DMS53 (cell line): ENCODE measurements at regions not wholly inside any gene's neighbourhood (a gene's known extent, or its start where the extent isn't known, plus 50 kb on each side); places are given as distances from the start of the nearest gene placed in this dataset.
A peak's percentile ranks its signal among the peaks of the same experiment; 100 is the strongest.

Source experiments
- DNase-seq: peaks from one replicate; lab custom pipeline; 2025; lab: John Stamatoyannopoulos, UW

GRCh38 chr4:127400731-127401346 is 231.9 kb upstream of the INTU start:
- DNase-seq: peak; percentile 72

DNA sequence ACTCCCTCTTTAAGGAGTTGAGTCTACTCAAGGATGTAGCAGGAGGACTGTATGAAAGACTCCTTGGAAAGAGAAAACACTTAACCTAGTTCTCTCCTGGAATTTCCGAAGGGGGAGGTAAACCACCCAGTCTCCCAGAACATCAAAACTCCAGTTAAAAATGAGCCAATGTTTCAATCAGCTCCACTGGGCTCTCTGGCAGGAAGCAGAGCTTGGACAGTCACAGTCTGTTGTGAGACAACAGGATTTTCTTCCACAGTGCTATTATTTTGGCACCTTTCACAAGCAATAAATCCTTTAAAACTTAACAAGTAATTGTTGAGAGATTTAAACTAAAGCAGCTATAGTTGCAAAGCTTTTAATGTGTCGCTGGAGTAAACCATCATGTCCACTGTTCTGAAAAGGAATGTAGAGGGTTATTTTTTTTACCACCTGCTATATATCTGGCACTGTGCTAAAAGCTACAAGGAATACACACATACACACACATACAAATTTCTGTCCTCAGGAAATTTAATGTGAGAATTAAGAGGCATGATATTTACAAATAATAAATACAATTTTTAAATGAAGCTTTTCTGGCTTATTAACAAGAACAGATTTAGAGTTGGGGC is 229.2 kb upstream of the INTU start:
- no peak for DNase-seq

- DNase-seq: no peak
These were observed 226.6 kb upstream of the INTU start for GRCh38 chr4:127406187-127406586.

GRCh38 chr4:127407572-127407971 is 225.2 kb upstream of the INTU start:
- peak; percentile 83 for DNase-seq

GRCh38 chr4:127410201-127410600 is 222.6 kb upstream of the INTU start:
- DNase-seq: no peak

DNA sequence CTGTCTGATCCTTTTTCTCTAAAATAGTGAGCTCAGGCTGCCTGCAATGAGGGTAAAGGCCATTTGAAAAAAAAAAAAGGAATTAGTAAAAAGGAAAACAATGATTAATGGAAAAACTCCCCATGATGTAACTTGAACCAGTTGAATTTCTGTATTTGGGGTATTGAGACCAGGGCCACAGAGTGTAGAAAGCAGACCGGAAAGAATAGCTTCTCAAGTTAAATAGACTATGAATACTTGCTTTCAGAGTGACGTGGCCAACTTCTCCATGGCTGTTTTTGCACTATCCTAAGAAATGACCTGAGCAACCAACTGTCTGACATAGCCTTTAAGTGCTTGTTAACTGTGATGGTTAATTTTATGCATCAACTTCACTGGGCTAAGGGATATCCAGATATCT is 222.1 kb upstream of the INTU start:
- no peak for DNase-seq

DNA sequence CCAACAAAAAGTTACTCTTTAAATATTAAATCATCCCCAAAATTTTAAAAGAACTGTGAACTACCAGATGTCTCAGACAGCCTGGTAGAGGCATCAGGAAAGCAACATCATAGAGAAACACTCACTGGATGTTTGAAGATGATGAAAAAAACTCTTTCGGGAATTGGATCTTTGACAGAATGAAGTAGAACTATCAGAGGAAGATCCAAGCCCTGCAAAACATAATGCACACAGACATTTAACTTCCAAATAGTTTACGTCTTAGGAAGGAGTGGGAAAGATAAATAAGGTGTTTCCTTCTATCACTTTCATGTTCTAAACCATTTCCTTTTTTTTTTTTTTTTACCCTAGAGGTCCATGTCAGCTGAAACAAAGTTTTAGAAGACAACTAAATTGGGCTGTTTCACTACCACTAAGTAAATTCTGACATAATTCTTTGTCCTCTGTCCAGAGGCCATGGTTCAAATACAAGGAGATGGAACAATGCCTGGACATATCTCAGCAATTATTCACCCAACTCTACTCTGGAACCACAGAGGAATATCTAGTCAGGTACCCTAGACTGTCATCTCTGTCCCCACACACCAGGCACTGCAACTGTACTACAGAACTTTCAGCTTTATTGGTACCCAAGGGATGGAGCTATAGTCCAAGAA is 217.7 kb upstream of the INTU start:
- no peak for DNase-seq

DNA sequence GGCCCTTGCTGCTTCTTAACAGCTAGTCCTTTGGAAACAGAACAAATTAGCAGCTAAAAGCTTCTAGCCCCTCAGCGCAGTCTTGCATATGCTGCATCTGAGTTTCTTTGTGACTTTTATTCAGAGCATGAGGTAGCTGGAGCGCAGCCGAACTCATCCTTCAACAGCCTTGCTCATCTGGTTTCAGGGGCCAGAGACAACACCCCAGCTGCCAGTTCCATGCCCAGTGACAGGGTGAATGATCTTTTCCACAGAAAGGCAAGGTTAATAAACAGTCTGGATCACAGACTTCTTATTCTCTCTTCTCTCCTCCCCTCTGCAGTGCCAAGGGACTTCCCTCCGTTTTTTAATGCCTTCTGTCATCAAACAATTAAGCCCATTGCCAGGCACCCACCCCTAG is 216.6 kb upstream of the INTU start:
- no peak for DNase-seq

DNA sequence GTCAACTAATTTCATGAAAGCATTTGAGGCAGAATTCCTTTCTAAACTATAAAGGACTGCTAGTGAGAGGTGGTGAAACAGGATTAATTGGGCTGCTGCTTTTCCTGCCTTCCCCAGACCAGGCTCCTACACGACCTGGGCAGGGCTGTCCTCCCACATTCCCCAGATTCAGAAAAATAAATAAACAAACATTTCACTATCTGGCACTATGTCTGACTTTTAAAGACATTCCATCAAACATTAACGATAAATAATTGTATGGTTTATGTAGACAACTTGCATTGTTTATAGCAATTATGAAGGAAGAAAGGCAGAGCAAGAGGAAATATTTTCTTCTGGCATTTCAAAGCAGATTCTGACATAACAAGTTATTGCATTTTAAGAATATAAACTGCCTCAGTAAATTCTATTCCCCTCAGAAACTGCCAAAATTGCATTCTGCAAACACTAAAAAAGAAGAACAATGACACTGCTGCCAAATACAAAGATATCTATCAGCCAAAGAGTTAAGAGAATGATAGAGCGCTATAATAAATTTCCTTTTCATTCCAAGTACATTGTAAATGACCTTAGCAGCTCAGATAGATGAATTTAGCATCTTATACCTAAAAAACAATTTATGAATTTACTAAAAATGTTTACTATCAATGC is 214.7 kb upstream of the INTU start:
- DNase-seq: no peak

GRCh38 chr4:127419431-127419830 is 213.3 kb upstream of the INTU start:
- DNase-seq: no peak

DNA sequence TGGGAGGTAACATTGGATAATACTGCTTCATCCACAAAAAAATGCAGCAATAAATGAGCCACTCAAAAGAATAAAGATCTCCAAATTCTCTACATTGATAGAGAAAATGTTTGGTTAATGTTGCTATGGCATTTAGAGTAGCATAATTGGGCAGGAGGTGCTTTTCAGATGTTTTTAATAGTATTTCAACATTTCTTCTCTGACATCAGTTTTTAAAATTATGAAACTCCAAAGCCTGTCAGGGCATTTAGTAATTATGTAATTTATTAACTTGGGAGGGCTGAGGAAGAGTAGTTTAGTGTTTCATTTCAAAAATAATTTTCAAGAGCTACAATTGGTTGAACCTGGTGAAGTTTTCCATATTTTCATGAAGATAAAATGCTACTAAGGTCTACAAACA is 211.3 kb upstream of the INTU start:
- DNase-seq: no peak

DNA sequence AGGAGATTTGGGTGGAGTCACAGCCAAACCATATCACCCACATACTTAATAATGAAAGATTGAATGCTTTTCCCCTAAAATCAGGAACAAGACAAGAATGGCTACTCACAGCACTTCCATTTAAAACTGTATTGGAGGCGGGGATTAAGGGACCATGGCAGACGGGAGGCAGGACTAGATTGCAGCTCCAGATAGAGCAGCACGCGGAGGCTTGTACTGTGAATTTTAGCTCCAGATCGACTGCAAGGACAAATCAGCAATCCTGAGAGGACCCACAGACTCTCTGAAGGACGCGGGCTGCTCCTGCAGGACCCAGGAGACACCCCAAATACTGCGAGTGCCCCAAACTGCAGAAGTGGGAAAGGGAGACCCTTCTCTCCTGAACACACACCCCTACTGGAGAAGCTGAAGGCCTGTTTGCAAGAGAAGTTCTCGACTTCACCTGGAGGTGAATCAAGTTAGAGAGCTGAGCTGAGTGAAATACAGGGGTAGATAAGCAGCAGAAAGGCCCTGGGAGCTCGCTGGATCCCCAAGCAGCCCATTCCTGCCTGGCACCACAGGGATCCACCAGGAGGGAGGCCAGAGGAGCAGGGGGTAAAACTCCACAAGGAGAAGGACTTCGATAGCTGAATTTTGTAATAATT is 207.4 kb upstream of the INTU start:
- no peak for DNase-seq

DNA sequence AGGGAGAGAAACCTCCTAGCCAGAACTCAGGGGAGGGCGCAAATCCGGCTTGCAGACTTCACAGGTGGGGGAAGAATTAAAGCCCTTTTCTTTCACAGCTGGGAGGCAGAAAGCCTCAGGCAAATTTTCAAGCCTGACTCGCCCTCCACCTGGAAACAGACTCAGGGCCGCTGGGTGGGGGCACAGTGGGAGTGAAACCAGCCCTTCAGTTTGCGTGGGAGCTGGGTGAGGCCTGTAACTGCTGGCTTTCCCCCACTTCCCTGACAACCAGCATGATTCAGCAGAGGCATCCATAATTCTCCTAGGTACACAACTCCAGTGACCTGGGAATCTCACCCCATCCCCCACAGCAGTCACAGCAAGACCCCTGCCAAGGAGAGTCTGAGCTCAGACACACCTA is 206.9 kb upstream of the INTU start:
- DNase-seq: no peak

GRCh38 chr4:127441571-127441970 is 191.2 kb upstream of the INTU start:
- no peak for DNase-seq

- no peak for DNase-seq
These were observed 187.3 kb upstream of the INTU start for GRCh38 chr4:127445471-127445870.

- no peak for DNase-seq
These were observed 186.3 kb upstream of the INTU start for GRCh38 chr4:127446427-127446885.

DNA sequence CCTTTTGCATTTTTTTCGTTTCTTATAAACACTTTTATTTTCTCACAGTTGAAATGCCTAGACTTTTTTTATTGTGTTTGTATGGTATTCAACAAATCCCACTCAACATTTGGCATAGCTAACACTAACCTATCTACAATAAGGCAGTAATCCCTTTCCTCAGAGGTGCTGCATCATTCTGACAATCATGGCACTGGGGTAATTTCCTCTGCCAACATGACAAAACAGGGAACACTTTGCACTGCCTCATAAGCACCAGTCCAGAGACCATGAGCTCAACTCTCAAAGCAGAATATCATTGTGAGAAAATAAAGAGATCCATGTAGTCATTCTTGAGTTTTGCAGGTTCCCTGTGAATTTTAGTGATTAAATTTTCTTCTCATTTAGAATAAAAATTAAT is 183.8 kb upstream of the INTU start:
- no peak for DNase-seq

- DNase-seq: no peak
These were observed 183.3 kb upstream of the INTU start for GRCh38 chr4:127449449-127449848.

- DNase-seq: no peak
These were observed 182.5 kb upstream of the INTU start for GRCh38 chr4:127450276-127450675.

DNA sequence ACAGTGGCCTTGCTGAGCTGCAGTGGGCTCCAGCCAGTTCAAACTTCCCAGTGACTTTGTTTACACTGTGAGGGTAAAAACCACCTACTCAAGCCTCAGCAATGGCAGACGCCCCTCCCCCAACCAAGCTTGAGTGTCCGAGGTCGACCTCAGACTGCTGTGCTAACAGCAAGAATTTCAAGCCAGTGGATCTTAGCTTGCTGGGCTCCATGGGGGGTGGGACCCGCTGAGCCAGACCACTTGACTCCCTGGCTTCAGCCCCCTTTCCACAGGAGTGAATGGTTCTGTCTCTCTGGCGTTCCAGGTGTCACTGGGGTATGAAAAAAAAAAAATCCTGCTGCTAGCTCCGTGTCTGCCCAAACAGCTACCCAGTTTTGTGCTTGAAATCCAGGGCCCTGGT is 168.9 kb upstream of the INTU start:
- no peak for DNase-seq

GRCh38 chr4:127469542-127469941 is 163.2 kb upstream of the INTU start:
- DNase-seq: no peak

DNA sequence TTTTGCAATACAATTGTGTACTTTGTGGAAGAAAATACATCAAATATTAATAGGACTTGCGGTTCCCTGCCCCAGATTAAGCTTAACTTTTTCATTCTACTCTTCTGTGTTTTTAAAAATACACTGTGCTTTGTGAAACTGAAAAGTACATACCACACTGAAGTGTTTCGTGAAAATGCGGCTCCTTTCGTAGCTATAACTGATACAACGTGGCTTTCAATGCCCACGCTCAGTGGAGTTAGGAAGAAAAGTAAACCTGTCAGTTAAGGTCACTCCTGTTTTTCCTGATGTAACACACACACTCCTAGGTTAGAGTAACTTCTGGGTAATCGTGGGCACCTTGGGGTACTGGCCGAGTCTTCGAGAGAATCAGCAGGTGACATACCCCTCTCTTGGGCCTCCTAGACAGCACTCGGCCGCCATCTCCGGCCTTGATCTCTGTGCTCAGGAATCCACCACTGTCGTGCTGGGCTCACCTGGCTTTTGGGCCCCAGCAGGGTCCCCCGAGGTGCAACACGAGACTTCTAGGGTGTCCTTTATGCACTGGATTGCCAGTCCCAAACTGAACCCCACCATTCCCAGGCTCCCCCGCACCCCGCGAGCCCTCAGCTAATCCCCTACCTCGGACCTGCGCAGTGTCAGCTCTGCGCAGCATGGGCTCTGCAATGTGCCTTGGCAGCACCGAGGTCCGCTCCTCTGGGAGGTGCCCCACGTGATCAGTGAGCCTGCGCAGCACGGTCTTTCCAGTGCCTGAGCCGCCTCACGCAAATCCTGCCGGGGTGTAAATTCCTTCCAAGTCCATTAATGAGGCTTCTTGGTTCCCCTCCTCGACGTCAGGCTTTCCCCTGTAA is 162.6 kb upstream of the INTU start:
- DNase-seq: no peak
